HG03175 (cell line): ENCODE measurements at regions not wholly inside any gene's neighbourhood (a gene's known extent, or its start where the extent isn't known, plus 50 kb on each side); places are given as distances from the start of the nearest gene placed in this dataset.

ENCODE experiments used
- ATAC-seq: cut with Tn5 transposase; IDR thresholded peaks from one replicate; pipeline ENCODE4 v1.9.1; 2021; ENCODE audit warnings: mild to moderate bottlenecking, moderate library complexity; ENCODE audit not compliant: unreplicated experiment

- no peak for ATAC-seq
Observed at GRCh38 chr3:43970351-43970750, 271.3 kb upstream of the TOPAZ1 start.

- ATAC-seq: no peak
Observed at GRCh38 chr3:43970920-43971319, 270.8 kb upstream of the TOPAZ1 start.

- ATAC-seq: no peak
Observed at GRCh38 chr3:43971486-43971885, 270.2 kb upstream of the TOPAZ1 start.

GRCh38 chr3:43978708-43979107, 263.0 kb upstream of the TOPAZ1 start:
- ATAC-seq: no peak

GRCh38 chr3:43979645-43980044, 262.0 kb upstream of the TOPAZ1 start:
- ATAC-seq: no peak

GRCh38 chr3:43994657-43995546, 246.8 kb upstream of the TOPAZ1 start:
- ATAC-seq: no peak

GRCh38 chr3:43995547-43996378, 245.9 kb upstream of the TOPAZ1 start:
- ATAC-seq: no peak

- ATAC-seq: no peak
Observed at GRCh38 chr3:43996379-43997301, 245.0 kb upstream of the TOPAZ1 start.

GRCh38 chr3:43997316-43997715, 244.4 kb upstream of the TOPAZ1 start:
- ATAC-seq: no peak

- no peak for ATAC-seq
Observed at GRCh38 chr3:43997788-43998369, 243.8 kb upstream of the TOPAZ1 start.

- no peak for ATAC-seq
Observed at GRCh38 chr3:43998370-43998835, 243.3 kb upstream of the TOPAZ1 start.

GRCh38 chr3:43998836-43999727, 242.6 kb upstream of the TOPAZ1 start:
- ATAC-seq: no peak

GRCh38 chr3:43999728-44000319, 241.9 kb upstream of the TOPAZ1 start:
- ATAC-seq: no peak

- ATAC-seq: no peak
Observed at GRCh38 chr3:44000586-44000985, 241.1 kb upstream of the TOPAZ1 start.

- ATAC-seq: no peak
Observed at GRCh38 chr3:44001072-44001471, 240.6 kb upstream of the TOPAZ1 start.

- ATAC-seq: no peak
Observed at GRCh38 chr3:44003801-44004200, 237.9 kb upstream of the TOPAZ1 start.

GRCh38 chr3:44011680-44012079, 230.0 kb upstream of the TOPAZ1 start:
- ATAC-seq: no peak

- ATAC-seq: no peak
Observed at GRCh38 chr3:44012160-44012899, 229.4 kb upstream of the TOPAZ1 start.
